Upper lobe of right lung (tissue), 1 donor: ENCODE measurements at regions not wholly inside any gene's neighbourhood (a gene's known extent, or its start where the extent isn't known, plus 50 kb on each side); places are given as distances from the start of the nearest gene placed in this dataset.
A peak's percentile ranks its signal among the peaks of the same experiment; 100 is the strongest.
"Not testable (repeated sequence)": the region's sequence is repeated elsewhere in the genome, so short reads cannot be mapped to it uniquely, and the experiment has no call there.

Experiments used
- ATAC-seq: fragments of 200-7000 bp; cut with Tn5 transposase; one replicate; pipeline ENCODE4 v1.9.1; 2020; ENCODE audit warnings: mild to moderate bottlenecking, moderate library complexity
- DNase-seq: peaks from one replicate; pipeline ENCODE4 v3.0.0-alpha.2; 2020
- H3K27ac ChIP-seq: fragments of 200-600 bp; one replicate; pipeline ENCODE4 v1.8.0; 2022
- H3K27me3 ChIP-seq: fragments of 200-600 bp; one replicate; pipeline ENCODE4 v1.8.0; 2022; ENCODE audit warnings: mild to moderate bottlenecking
- H3K36me3 ChIP-seq: fragments of 200-600 bp; one replicate; pipeline ENCODE4 v1.8.0; 2022
- H3K4me1 ChIP-seq: fragments of 200-600 bp; one replicate; pipeline ENCODE4 v1.8.0; 2022
- H3K4me3 ChIP-seq: fragments of 200-600 bp; one replicate; pipeline ENCODE4 v1.8.0; 2022; ENCODE audit warnings: mild to moderate bottlenecking
- H3K9me3 ChIP-seq: fragments of 200-600 bp; one replicate; pipeline ENCODE4 v1.8.0; 2022
- CTCF ChIP-seq: fragments of 200-600 bp; IDR thresholded peaks from one replicate; pipeline ENCODE4 v1.8.0; 2022; ENCODE audit warnings: antibody characterized with exemption
- intact Hi-C: fragments of 100-400 bp; cut with DNase I; formaldehyde crosslinking; loops from one replicate; pipeline ENCODE4 v1.11.0; 2022
- donor health status: DM: no; HTN: yes; CAD: no; lungs with severe emphysema.

GRCh38 chr3:99298661-99299060, 339.7 kb upstream of the COL8A1 start:
- DNase-seq (no peak), ATAC-seq (no peak)

GRCh38 chr3:99295836-99296235, 342.6 kb upstream of the COL8A1 start:
- ATAC-seq = no peak
- TF ChIP-seq CTCF = no peak

More at GRCh38 chr3:99298661-99299060, 339.7 kb upstream of the COL8A1 start:
- Histone ChIP-seq H3K9me3 (no peaks in the 10 kb centered on the region), H3K4me3 (no peak overlapping the region), H3K27me3 (no peaks in the 10 kb centered on the region), H3K4me1 (no peaks in the 10 kb centered on the region), H3K27ac (no peak overlapping the region), H3K36me3 (no peaks in the 10 kb centered on the region)
- intact Hi-C loops = no loop called here
- no peak for TF ChIP-seq CTCF

DNA sequence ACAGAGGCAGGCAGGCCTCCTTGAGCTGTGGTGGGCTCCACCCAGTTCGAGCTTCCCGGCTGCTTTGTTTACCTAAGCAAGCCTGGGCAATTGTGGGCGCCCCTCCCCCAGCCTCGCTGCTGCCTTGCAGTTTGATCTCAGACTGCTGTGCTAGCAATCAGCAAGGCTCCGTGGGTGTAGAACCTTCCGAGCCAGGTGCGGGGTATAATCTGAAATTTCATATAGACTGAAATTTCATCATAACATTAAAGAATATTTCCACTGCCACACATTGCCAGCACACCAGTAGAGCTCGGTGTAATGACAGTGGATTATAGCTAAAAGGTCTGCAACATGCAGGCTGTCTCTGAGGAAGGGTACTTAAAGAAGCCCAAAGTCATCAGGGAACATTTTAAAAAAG, 344.3 kb upstream of the COL8A1 start:
- ATAC-seq, H3K27me3 ChIP-seq, H3K4me3 ChIP-seq, H3K27ac ChIP-seq, intact Hi-C loops, H3K9me3 ChIP-seq, H3K4me1 ChIP-seq, DNase-seq, H3K36me3 ChIP-seq: not testable (repeated sequence)

More at GRCh38 chr3:99295836-99296235, 342.6 kb upstream of the COL8A1 start:
- intact Hi-C loops = no loop called here
- Histone ChIP-seq H3K9me3 (no peaks in the 10 kb centered on the region), H3K27ac (no peak overlapping the region), H3K36me3 (no peaks in the 10 kb centered on the region), H3K4me3 (no peak overlapping the region), H3K27me3 (no peaks in the 10 kb centered on the region), H3K4me1 (no peaks in the 10 kb centered on the region)
- no peak for DNase-seq

GRCh38 chr3:99287876-99288275, 350.5 kb upstream of the COL8A1 start:
- Histone ChIP-seq H3K4me1 (no peaks in the 10 kb centered on the region), H3K36me3 (no peaks in the 10 kb centered on the region), H3K27me3 (no peaks in the 10 kb centered on the region), H3K27ac (no peak overlapping the region), H3K9me3 (no peaks in the 10 kb centered on the region), H3K4me3 (no peak overlapping the region)
- DNase-seq = no peak
- intact Hi-C loops = no loop called here
- TF ChIP-seq CTCF = no peak
- no peak for ATAC-seq

DNA sequence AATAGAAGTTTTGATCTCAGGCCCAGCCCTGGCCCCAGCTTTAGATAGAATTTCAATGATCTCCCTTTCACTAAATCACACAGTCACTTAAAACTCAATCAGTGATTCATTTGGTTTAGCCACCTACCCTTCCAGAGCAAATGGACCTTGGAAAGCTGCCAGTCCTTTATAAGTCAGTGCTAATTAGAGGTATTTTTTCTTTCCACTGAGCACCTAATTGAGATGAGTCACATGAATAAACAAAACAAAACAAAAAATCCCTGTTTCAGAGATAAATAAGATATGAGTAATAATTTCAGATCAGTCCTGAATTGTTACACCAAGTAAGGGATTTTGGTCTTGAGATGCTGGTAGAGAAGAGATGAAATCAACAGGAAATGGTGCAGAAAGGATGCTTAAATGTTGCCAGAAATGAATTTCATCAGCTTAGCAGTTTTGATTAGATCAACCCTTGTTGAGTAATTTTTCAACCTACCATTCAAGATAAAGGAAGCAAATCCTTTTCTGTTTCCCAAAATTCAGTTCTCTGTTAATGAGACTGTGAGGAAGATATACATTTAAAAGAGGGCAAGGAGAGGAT, 352.0 kb upstream of the COL8A1 start:
- Histone ChIP-seq H3K36me3 (no peaks in the 10 kb centered on the region), H3K4me3 (no peak overlapping the region), H3K27me3 (no peaks in the 10 kb centered on the region), H3K4me1 (no peaks in the 10 kb centered on the region), H3K9me3 (no peaks in the 10 kb centered on the region), H3K27ac (no peak overlapping the region)
- ATAC-seq (no peak), DNase-seq (no peak)
- intact Hi-C loops = no loop called here
- no peak for TF ChIP-seq CTCF

DNA sequence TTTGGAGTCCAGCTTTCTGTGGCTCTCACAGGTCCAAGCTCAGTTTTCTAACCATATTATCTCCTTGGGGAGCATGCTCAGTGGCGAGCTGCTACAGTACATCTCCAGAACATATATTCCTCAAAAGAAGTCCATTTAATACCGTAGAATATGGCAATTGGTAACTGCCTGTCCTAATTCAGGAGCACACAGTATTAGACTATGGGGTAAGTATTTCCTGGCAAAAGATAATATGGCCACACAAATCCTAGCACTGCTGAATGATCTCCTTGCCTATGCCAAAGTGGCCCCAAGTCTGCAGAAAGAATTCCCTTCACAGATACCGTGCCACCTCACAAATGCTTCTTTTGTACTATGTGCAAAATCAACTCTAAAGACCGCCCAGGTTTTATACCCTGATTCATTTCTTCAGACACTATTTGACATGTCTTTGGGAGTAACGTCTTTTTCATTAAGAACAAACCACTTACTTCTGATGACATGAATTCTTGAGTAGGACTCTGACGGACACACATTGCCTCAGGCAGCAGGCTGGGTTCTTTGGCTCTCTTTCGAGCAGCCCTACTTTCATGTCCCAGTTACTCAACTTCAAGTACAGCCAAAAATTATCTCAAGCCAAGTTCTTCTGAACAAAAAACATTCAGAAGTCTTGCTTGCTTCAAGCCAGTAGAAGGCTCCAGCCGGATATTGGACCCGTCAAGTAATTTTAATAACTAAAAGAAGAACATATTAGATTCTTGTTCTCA, 368.3 kb upstream of the DCBLD2 start:
- Histone ChIP-seq H3K27me3 (no peaks in the 10 kb centered on the region), H3K27ac (no peak overlapping the region), H3K36me3 (no peaks in the 10 kb centered on the region), H3K4me3 (no peak overlapping the region), H3K9me3 (no peaks in the 10 kb centered on the region), H3K4me1 (no peaks in the 10 kb centered on the region)
- intact Hi-C loops = no loop called here
- no peak for TF ChIP-seq CTCF
- ATAC-seq = peak; percentile 34
- no peak for DNase-seq
